Astrocyte (in vitro differentiated cells and primary cell): ENCODE measurements at regions not wholly inside any gene's neighbourhood (a gene's known extent, or its start where the extent isn't known, plus 50 kb on each side); places are given as distances from the start of the nearest gene placed in this dataset.

Source experiments
- DNase-seq: peaks from one replicate; pipeline ENCODE4 v3.0.0-alpha.2; 2010; ENCODE audit warnings: low read depth
- FAIRE-seq: peaks from 2 replicates; lab custom pipeline; 2011; peaks lifted over from hg19 to GRCh38; lab: Jason Lieb, UNC
- H2AFZ ChIP-seq: 2 replicates; pipeline ENCODE4 v1.6.0; 2012; ENCODE audit warnings: low read depth, low read length, inconsistent platforms
- H3K27ac ChIP-seq: 2 replicates; pipeline ENCODE4 v1.5.1; 2011; ENCODE audit warnings: low read depth, low read length, inconsistent platforms
- H3K27me3 ChIP-seq: 2 replicates; pipeline ENCODE4 v1.6.0; 2011; ENCODE audit warnings: low read length, inconsistent platforms; ENCODE audit not compliant: insufficient read depth
- H3K36me3 ChIP-seq: 2 replicates; pipeline ENCODE4 v1.5.1; 2011; ENCODE audit warnings: low read length, inconsistent platforms; ENCODE audit not compliant: insufficient read depth
- H3K4me1 ChIP-seq: 2 replicates; pipeline ENCODE4 v1.5.1; 2011; ENCODE audit warnings: low read length, inconsistent platforms; ENCODE audit not compliant: insufficient read depth
- H3K4me2 ChIP-seq: 2 replicates; pipeline ENCODE4 v1.6.0; 2012; ENCODE audit warnings: low read length, inconsistent platforms
- H3K4me3 ChIP-seq: 2 replicates; pipeline ENCODE4 v1.5.1; 2011; ENCODE audit warnings: low read depth, mild to moderate bottlenecking, low read length, inconsistent platforms; ENCODE audit not compliant: insufficient read depth
- H3K79me2 ChIP-seq: 2 replicates; pipeline ENCODE4 v1.6.0; 2012; ENCODE audit warnings: mild to moderate bottlenecking, low read length, inconsistent platforms; ENCODE audit not compliant: insufficient read depth
- H3K9ac ChIP-seq: 2 replicates; pipeline ENCODE4 v1.6.0; 2012; ENCODE audit warnings: mild to moderate bottlenecking, low read length, inconsistent platforms
- H3K9me3 ChIP-seq: 2 replicates; pipeline ENCODE4 v1.5.1; 2012; ENCODE audit warnings: low read depth, mild to moderate bottlenecking, low read length, inconsistent platforms; ENCODE audit not compliant: insufficient read depth
- H4K20me1 ChIP-seq: 2 replicates; pipeline ENCODE4 v1.6.0; 2012; ENCODE audit warnings: low read length, inconsistent platforms; ENCODE audit not compliant: insufficient read depth
- H3K27ac Mint-ChIP-seq: one replicate; pipeline ENCODE4 v1.8.0; 2021; ENCODE audit warnings: mild to moderate bottlenecking, mixed read lengths; ENCODE audit not compliant: unreplicated experiment
- H3K27me3 Mint-ChIP-seq: one replicate; pipeline ENCODE4 v1.8.0; 2021; ENCODE audit warnings: low read depth, mixed read lengths; ENCODE audit not compliant: unreplicated experiment
- H3K36me3 Mint-ChIP-seq: one replicate; pipeline ENCODE4 v1.8.0; 2021; ENCODE audit warnings: low read depth, mixed read lengths; ENCODE audit not compliant: unreplicated experiment
- H3K4me1 Mint-ChIP-seq: one replicate; pipeline ENCODE4 v1.8.0; 2021; ENCODE audit warnings: low read depth, mixed read lengths; ENCODE audit not compliant: unreplicated experiment
- H3K4me3 Mint-ChIP-seq: one replicate; pipeline ENCODE4 v1.8.0; 2021; ENCODE audit warnings: mild to moderate bottlenecking, moderate library complexity, mixed read lengths; ENCODE audit not compliant: unreplicated experiment
- H3K9me3 Mint-ChIP-seq: one replicate; pipeline ENCODE4 v1.8.0; 2021; ENCODE audit warnings: mild to moderate bottlenecking, mixed read lengths; ENCODE audit not compliant: unreplicated experiment
- EZH2 ChIP-seq: IDR thresholded peaks from 2 replicates; pipeline ENCODE4 v1.6.1; 2012; ENCODE audit warnings: mild to moderate bottlenecking, low read length, inconsistent platforms; ENCODE audit not compliant: insufficient read depth
- TF ChIP-seq, protein P1 (sequence below): IDR thresholded peaks from 2 replicates; pipeline ENCODE4 v1.5.1; 2011; ENCODE audit warnings: low read depth, mild to moderate bottlenecking, inconsistent platforms, low read length, moderate library complexity; ENCODE audit not compliant: insufficient read depth

DNA sequence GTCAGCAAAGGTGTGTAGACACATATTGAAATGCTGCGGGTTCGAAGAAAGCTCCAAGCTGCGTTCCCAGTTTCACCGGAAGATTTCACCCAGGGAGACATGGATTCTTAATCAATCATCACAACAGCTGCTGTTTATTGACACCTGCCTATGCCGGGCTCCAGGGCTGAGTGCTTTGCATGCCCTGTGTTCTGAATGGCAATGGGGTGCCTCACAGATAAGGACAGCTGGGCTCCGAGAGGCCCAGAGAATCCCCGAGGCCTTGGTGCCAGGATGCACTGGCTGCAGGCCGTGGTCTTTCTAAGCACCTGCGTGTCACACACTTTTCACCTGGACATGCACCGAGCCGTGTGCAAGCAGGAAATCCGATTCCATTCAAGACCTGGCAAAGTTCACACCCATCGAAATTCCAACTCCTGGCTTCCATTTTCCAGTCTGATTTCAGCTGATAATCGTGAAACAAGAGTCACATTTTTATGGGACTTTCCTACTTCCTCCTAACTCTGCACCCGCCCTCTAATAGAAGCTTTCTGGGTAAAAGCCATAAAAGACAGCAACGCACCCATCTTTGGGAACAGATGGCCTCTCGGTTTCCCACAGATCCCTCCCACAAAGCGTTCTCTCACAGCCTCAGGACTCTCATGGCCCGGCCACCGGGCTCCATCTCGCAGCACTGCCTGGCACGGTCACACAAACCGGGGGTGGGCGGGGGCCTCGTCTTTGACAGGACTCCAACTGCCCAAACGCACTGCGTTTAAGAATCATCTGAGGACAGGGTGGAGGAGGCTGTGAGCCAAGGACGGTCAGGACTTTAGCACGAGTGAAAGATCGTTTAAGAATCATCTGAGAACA is 245.6 kb upstream of the SALL3 start:
- H3K4me3 Mint-ChIP-seq: no peak overlapping the region
- Histone ChIP-seq H4K20me1 (no peaks in the 10 kb centered on the region), H3K9me3 (peaks cover 11% of the 10 kb centered on the region), H3K4me2 (no peak overlapping the region), H3K27ac (no peak overlapping the region), H3K4me3 (no peak overlapping the region), H3K27me3 (no peaks in the 10 kb centered on the region), H2AFZ (no peak overlapping the region), H3K4me1 (no peaks in the 10 kb centered on the region), H3K9ac (no peak overlapping the region), H3K79me2 (no peaks in the 10 kb centered on the region), H3K36me3 (no peaks in the 10 kb centered on the region)
- no peak overlapping the region for H3K27ac Mint-ChIP-seq
- H3K27me3 Mint-ChIP-seq: no peaks in the 10 kb centered on the region
- no peak for TF ChIP-seq EZH2
- TF ChIP-seq, protein P1, sequence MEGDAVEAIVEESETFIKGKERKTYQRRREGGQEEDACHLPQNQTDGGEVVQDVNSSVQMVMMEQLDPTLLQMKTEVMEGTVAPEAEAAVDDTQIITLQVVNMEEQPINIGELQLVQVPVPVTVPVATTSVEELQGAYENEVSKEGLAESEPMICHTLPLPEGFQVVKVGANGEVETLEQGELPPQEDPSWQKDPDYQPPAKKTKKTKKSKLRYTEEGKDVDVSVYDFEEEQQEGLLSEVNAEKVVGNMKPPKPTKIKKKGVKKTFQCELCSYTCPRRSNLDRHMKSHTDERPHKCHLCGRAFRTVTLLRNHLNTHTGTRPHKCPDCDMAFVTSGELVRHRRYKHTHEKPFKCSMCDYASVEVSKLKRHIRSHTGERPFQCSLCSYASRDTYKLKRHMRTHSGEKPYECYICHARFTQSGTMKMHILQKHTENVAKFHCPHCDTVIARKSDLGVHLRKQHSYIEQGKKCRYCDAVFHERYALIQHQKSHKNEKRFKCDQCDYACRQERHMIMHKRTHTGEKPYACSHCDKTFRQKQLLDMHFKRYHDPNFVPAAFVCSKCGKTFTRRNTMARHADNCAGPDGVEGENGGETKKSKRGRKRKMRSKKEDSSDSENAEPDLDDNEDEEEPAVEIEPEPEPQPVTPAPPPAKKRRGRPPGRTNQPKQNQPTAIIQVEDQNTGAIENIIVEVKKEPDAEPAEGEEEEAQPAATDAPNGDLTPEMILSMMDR: no peak
- H3K4me1 Mint-ChIP-seq: no peaks in the 10 kb centered on the region
- no peaks in the 10 kb centered on the region for H3K36me3 Mint-ChIP-seq
- FAIRE-seq: no peak
- DNase-seq: no peak
- H3K9me3 Mint-ChIP-seq: peaks cover 17% of the 10 kb centered on the region

DNA sequence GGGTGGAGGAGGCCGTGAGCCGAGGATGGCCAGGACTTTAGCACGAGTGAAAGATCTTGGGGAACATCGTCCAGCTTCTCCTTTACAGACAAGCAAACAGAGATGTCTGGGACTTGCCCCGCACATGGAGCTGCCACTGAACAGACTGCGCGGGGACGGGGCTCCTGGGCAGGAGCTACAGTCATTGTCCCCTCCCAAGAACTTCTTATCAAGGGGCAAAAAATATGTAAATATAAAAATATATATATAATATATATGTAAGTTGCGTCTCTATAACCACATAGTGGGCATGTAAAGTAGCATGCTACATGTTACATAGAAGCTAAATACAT is 245.0 kb upstream of the SALL3 start:
- peaks cover 11% of the 10 kb centered on the region for H3K9me3 ChIP-seq
- H3K4me1 Mint-ChIP-seq: no peaks in the 10 kb centered on the region

More for the DNA sequence above, 245.0 kb upstream of the SALL3 start:
- Histone ChIP-seq H3K4me2 (no peak overlapping the region), H3K79me2 (no peaks in the 10 kb centered on the region), H4K20me1 (no peaks in the 10 kb centered on the region), H2AFZ (no peak overlapping the region), H3K27ac (no peak overlapping the region), H3K4me1 (no peaks in the 10 kb centered on the region), H3K4me3 (no peak overlapping the region), H3K9ac (no peak overlapping the region), H3K27me3 (no peaks in the 10 kb centered on the region), H3K36me3 (no peaks in the 10 kb centered on the region)
- H3K27me3 Mint-ChIP-seq: no peaks in the 10 kb centered on the region
- no peak overlapping the region for H3K27ac Mint-ChIP-seq
- TF ChIP-seq EZH2: no peak
- TF ChIP-seq, protein P1: no peak
- FAIRE-seq: no peak
- peaks cover 14% of the 10 kb centered on the region for H3K9me3 Mint-ChIP-seq
- DNase-seq: no peak
- H3K36me3 Mint-ChIP-seq: no peaks in the 10 kb centered on the region
- H3K4me3 Mint-ChIP-seq: no peak overlapping the region
